ENCODE measurements at regions not wholly inside any gene's neighbourhood (a gene's known extent, or its start where the extent isn't known, plus 50 kb on each side); places are given as distances from the start of the nearest gene placed in this dataset.

- TF ChIP-seq, protein P1, sequence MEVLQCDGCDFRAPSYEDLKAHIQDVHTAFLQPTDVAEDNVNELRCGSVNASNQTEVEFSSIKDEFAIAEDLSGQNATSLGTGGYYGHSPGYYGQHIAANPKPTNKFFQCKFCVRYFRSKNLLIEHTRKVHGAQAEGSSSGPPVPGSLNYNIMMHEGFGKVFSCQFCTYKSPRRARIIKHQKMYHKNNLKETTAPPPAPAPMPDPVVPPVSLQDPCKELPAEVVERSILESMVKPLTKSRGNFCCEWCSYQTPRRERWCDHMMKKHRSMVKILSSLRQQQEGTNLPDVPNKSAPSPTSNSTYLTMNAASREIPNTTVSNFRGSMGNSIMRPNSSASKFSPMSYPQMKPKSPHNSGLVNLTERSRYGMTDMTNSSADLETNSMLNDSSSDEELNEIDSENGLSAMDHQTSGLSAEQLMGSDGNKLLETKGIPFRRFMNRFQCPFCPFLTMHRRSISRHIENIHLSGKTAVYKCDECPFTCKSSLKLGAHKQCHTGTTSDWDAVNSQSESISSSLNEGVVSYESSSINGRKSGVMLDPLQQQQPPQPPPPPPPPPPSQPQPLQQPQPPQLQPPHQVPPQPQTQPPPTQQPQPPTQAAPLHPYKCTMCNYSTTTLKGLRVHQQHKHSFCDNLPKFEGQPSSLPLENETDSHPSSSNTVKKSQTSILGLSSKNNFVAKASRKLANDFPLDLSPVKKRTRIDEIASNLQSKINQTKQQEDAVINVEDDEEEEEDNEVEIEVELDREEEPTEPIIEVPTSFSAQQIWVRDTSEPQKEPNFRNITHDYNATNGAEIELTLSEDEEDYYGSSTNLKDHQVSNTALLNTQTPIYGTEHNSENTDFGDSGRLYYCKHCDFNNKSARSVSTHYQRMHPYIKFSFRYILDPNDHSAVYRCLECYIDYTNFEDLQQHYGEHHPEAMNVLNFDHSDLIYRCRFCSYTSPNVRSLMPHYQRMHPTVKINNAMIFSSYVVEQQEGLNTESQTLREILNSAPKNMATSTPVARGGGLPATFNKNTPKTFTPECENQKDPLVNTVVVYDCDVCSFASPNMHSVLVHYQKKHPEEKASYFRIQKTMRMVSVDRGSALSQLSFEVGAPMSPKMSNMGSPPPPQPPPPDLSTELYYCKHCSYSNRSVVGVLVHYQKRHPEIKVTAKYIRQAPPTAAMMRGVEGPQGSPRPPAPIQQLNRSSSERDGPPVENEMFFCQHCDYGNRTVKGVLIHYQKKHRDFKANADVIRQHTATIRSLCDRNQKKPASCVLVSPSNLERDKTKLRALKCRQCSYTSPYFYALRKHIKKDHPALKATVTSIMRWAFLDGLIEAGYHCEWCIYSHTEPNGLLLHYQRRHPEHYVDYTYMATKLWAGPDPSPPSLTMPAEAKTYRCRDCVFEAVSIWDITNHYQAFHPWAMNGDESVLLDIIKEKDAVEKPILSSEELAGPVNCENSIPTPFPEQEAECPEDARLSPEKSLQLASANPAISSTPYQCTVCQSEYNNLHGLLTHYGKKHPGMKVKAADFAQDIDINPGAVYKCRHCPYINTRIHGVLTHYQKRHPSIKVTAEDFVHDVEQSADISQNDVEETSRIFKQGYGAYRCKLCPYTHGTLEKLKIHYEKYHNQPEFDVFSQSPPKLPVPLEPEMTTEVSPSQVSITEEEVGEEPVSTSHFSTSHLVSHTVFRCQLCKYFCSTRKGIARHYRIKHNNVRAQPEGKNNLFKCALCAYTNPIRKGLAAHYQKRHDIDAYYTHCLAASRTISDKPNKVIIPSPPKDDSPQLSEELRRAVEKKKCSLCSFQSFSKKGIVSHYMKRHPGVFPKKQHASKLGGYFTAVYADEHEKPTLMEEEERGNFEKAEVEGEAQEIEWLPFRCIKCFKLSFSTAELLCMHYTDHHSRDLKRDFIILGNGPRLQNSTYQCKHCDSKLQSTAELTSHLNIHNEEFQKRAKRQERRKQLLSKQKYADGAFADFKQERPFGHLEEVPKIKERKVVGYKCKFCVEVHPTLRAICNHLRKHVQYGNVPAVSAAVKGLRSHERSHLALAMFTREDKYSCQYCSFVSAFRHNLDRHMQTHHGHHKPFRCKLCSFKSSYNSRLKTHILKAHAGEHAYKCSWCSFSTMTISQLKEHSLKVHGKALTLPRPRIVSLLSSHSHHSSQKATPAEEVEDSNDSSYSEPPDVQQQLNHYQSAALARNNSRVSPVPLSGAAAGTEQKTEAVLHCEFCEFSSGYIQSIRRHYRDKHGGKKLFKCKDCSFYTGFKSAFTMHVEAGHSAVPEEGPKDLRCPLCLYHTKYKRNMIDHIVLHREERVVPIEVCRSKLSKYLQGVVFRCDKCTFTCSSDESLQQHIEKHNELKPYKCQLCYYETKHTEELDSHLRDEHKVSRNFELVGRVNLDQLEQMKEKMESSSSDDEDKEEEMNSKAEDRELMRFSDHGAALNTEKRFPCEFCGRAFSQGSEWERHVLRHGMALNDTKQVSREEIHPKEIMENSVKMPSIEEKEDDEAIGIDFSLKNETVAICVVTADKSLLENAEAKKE (CRISPR knock-in tag; IDR thresholded peaks at IDR 0.05), result no peak
- TF ChIP-seq, protein P2, sequence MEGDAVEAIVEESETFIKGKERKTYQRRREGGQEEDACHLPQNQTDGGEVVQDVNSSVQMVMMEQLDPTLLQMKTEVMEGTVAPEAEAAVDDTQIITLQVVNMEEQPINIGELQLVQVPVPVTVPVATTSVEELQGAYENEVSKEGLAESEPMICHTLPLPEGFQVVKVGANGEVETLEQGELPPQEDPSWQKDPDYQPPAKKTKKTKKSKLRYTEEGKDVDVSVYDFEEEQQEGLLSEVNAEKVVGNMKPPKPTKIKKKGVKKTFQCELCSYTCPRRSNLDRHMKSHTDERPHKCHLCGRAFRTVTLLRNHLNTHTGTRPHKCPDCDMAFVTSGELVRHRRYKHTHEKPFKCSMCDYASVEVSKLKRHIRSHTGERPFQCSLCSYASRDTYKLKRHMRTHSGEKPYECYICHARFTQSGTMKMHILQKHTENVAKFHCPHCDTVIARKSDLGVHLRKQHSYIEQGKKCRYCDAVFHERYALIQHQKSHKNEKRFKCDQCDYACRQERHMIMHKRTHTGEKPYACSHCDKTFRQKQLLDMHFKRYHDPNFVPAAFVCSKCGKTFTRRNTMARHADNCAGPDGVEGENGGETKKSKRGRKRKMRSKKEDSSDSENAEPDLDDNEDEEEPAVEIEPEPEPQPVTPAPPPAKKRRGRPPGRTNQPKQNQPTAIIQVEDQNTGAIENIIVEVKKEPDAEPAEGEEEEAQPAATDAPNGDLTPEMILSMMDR (conservative IDR thresholded peaks at IDR 0.05; ENCODE audit: low read depth in 2 of 2), result no peak
- TF ChIP-seq, protein P3, sequence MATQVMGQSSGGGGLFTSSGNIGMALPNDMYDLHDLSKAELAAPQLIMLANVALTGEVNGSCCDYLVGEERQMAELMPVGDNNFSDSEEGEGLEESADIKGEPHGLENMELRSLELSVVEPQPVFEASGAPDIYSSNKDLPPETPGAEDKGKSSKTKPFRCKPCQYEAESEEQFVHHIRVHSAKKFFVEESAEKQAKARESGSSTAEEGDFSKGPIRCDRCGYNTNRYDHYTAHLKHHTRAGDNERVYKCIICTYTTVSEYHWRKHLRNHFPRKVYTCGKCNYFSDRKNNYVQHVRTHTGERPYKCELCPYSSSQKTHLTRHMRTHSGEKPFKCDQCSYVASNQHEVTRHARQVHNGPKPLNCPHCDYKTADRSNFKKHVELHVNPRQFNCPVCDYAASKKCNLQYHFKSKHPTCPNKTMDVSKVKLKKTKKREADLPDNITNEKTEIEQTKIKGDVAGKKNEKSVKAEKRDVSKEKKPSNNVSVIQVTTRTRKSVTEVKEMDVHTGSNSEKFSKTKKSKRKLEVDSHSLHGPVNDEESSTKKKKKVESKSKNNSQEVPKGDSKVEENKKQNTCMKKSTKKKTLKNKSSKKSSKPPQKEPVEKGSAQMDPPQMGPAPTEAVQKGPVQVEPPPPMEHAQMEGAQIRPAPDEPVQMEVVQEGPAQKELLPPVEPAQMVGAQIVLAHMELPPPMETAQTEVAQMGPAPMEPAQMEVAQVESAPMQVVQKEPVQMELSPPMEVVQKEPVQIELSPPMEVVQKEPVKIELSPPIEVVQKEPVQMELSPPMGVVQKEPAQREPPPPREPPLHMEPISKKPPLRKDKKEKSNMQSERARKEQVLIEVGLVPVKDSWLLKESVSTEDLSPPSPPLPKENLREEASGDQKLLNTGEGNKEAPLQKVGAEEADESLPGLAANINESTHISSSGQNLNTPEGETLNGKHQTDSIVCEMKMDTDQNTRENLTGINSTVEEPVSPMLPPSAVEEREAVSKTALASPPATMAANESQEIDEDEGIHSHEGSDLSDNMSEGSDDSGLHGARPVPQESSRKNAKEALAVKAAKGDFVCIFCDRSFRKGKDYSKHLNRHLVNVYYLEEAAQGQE (IDR thresholded peaks at IDR 0.05; ENCODE audit: unreplicated experiment), result no peak
- TF ChIP-seq, protein P4, sequence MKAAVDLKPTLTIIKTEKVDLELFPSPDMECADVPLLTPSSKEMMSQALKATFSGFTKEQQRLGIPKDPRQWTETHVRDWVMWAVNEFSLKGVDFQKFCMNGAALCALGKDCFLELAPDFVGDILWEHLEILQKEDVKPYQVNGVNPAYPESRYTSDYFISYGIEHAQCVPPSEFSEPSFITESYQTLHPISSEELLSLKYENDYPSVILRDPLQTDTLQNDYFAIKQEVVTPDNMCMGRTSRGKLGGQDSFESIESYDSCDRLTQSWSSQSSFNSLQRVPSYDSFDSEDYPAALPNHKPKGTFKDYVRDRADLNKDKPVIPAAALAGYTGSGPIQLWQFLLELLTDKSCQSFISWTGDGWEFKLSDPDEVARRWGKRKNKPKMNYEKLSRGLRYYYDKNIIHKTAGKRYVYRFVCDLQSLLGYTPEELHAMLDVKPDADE (IDR thresholded peaks at IDR 0.05), result no peak
- no peak for TF ChIP-seq ZNF331 (CRISPR knock-in tag; IDR thresholded peaks at IDR 0.05; ENCODE audit: low read depth)
Observed at GRCh38 chr3:18007980-18008379, 265.5 kb upstream of the TBC1D5 start (continued).
